ENCODE measurements at regions not wholly inside any gene's neighbourhood (a gene's known extent, or its start where the extent isn't known, plus 50 kb on each side); places are given as distances from the start of the nearest gene placed in this dataset.

DNA sequence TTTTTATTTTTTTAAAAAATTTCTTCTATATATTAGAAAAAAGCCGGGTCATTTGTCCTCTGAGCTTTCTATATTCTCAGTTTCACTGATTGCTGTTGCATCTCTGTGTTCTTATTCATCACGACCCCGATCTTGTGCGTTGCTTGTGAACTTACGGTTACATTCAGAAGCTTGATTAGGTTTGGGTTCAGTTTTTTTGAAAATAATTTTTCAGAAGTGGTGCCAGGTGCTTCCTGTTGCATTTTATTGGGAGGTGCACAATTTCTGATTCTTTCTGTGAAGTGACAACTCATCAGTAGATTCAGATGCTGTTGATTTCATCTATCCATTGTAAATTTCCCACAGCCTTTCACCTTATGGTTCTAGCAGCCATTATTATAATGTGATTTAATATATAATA lies 147.3 kb downstream of the INHBB start:
- H3K27ac ChIP-seq (ENCODE audit: extremely low read depth, low read depth, low read length) = no peak overlapping the region
- ChIA-PET POLR2A (no interaction called here), CTCF (ENCODE audit: low intra/inter-chr PET ratio) (no interaction called here)
- intact Hi-C loops (cut with micrococcal nuclease) = no loop called here
- H3K9ac ChIP-seq (ENCODE audit: insufficient read depth in 1 of 2, low read depth in 2 of 2, low read length in 2 of 2) = no peak overlapping the region
- no peaks in the 10 kb centered on the region for H3K9me1 ChIP-seq (ENCODE audit: control insufficient read depth, insufficient read depth, low read length)
- in situ Hi-C loops (cut with MboI) = no loop called here
- ATAC-seq = no peak
- DNase-seq (ENCODE audit: extremely low read depth in 1 of 4, low spot score in 3 of 4) = no peak
- no peak overlapping the region for H3K4me2 ChIP-seq (ENCODE audit: insufficient read depth, low read length)
- no peaks in the 10 kb centered on the region for H4K20me1 ChIP-seq (replicated peaks; ENCODE audit: control insufficient read depth, insufficient read depth, low read length)
- 0% methylated on average over 5 of the region's 5 CpGs for WGBS (ENCODE audit: insufficient coverage, low coverage, missing lambda C conversion rate)
- H3K27me3 ChIP-seq (ENCODE audit: control insufficient read depth in 2 of 2, insufficient read depth in 2 of 2, low read length in 2 of 2) = peaks cover 0 to 20% of the 10 kb centered on the region in 2 experiments; a peak in 2 of 5 replicates
- H3K36me3 ChIP-seq (ENCODE audit: control insufficient read depth, insufficient read depth, low read length) = no peaks in the 10 kb centered on the region
- H3K9me3 ChIP-seq (replicated peaks; ENCODE audit: control insufficient read depth, insufficient read depth, low read depth, low read length) = no peaks in the 10 kb centered on the region
- TF ChIP-seq TEAD4 (IDR thresholded peaks at IDR 0.05; ENCODE audit: low read length) (no peak), TEAD4 (CRISPR knock-in tag; IDR thresholded peaks at IDR 0.05; ENCODE audit: borderline replicate concordance) (no peak), MCM3 (IDR thresholded peaks at IDR 0.05) (no peak), XRCC3 (IDR thresholded peaks at IDR 0.05) (no peak), MXD1 (CRISPR knock-in tag; IDR thresholded peaks at IDR 0.05; ENCODE audit: borderline replicate concordance, poor library complexity, severe bottlenecking) (no peak), SRSF9 (IDR thresholded peaks at IDR 0.05; ENCODE audit: borderline replicate concordance, low read depth, low read length) (no peak)
- no peak overlapping the region for H3K4me3 ChIP-seq
- BruUV-seq (replicated peaks) = no TSS peak
- H3K79me2 ChIP-seq (ENCODE audit: control insufficient read depth, insufficient read depth, low read length) = no peaks in the 10 kb centered on the region
- FAIRE-seq = no peak
- H3K4me1 ChIP-seq (replicated peaks in 1 of 2; ENCODE audit: control insufficient read depth in 2 of 2, insufficient read depth in 2 of 2, low read length in 2 of 2) = no peaks in the 10 kb centered on the region
- H2AFZ ChIP-seq (ENCODE audit: low read depth, low read length) = no peak overlapping the region

DNA sequence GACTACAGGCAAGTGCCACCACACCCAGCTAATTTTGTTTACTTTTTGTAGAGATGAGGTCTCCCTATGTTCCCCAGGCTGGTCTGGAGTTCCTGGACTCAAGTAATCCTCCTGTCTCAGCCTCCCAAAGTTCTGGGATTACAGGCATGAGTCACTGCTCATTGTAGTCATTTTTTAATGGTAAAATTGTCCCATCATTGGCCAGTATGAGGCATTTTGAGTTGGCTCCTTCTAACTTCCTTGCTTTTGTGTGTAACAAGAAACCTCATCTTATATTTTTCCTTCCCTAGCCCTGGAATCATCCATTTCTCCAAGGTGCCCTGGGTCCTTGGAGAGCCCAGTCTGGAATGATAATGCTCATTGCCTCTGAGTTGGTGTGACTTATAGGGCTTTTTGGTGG lies 148.5 kb downstream of the INHBB start:
- FAIRE-seq = no peak

More for the DNA sequence above, 148.5 kb downstream of the INHBB start:
- TF ChIP-seq SPI1 (IDR thresholded peaks at IDR 0.05; ENCODE audit: borderline replicate concordance, low read depth, low read length) (no peak), XRCC3 (IDR thresholded peaks at IDR 0.05) (no peak), RBM22 (IDR thresholded peaks at IDR 0.05; ENCODE audit: low read depth, low read length, poor library complexity, severe bottlenecking) (no peak), ZC3H8 (IDR thresholded peaks at IDR 0.05) (no peak), RAD21 (CRISPR knock-in tag; conservative IDR thresholded peaks at IDR 0.05 in 1 of 2, IDR thresholded peaks at IDR 0.05 in 1 of 2) (no peak), PML (IDR thresholded peaks at IDR 0.05; ENCODE audit: low read length) (no peak), COPS2 (conservative IDR thresholded peaks at IDR 0.05) (no peak), MCM5 (IDR thresholded peaks at IDR 0.05; ENCODE audit: low read depth) (no peak)
- no peak overlapping the region for H2AFZ ChIP-seq (ENCODE audit: low read depth, low read length)
- H3K4me1 ChIP-seq (replicated peaks in 1 of 2; ENCODE audit: control insufficient read depth in 2 of 2, insufficient read depth in 2 of 2, low read length in 2 of 2) = no peaks in the 10 kb centered on the region
- H3K79me2 ChIP-seq (ENCODE audit: control insufficient read depth, insufficient read depth, low read length) = no peaks in the 10 kb centered on the region
- CTCF ChIA-PET (ENCODE audit: low intra/inter-chr PET ratio) = no interaction called here
- no peaks in the 10 kb centered on the region for H3K9me3 ChIP-seq (replicated peaks; ENCODE audit: control insufficient read depth, insufficient read depth, low read depth, low read length)
- no peaks in the 10 kb centered on the region for H4K20me1 ChIP-seq (replicated peaks; ENCODE audit: control insufficient read depth, insufficient read depth, low read length)
- BruUV-seq (replicated peaks) = no TSS peak
- H3K4me2 ChIP-seq (ENCODE audit: insufficient read depth, low read length) = no peak overlapping the region
- H3K27ac ChIP-seq (ENCODE audit: extremely low read depth, low read depth, low read length) = no peak overlapping the region
- H3K9ac ChIP-seq (ENCODE audit: insufficient read depth in 1 of 2, low read depth in 2 of 2, low read length in 2 of 2) = no peak overlapping the region
- POLR2A ChIA-PET = no interaction called here
- no peaks in the 10 kb centered on the region for H3K36me3 ChIP-seq (ENCODE audit: control insufficient read depth, insufficient read depth, low read length)
- H3K4me3 ChIP-seq = no peak overlapping the region
- intact Hi-C loops (cut with micrococcal nuclease) = no loop called here
- ATAC-seq (no peak), DNase-seq (ENCODE audit: extremely low read depth in 1 of 4, low spot score in 3 of 4) (no peak)
- H3K27me3 ChIP-seq (ENCODE audit: control insufficient read depth in 2 of 2, insufficient read depth in 2 of 2, low read length in 2 of 2) = peaks cover 0 to 19% of the 10 kb centered on the region in 2 experiments; a peak in 2 of 5 replicates
- H3K9me1 ChIP-seq (ENCODE audit: control insufficient read depth, insufficient read depth, low read length) = no peaks in the 10 kb centered on the region
- in situ Hi-C loops (cut with MboI) = no loop called here
